GM12865 (cell line): ENCODE measurements at regions not wholly inside any gene's neighbourhood (a gene's known extent, or its start where the extent isn't known, plus 50 kb on each side); places are given as distances from the start of the nearest gene placed in this dataset.

Experiments
- DNase-seq: peaks from one replicate; pipeline ENCODE4 v3.0.0; 2010; ENCODE audit warnings: low read depth
- H3K4me3 ChIP-seq: 2 replicates; pipeline ENCODE4 v1.5.1; 2011; ENCODE audit warnings: mild to moderate bottlenecking, low read depth, low read length, control low read depth
- TF ChIP-seq, protein P1 (sequence below): IDR thresholded peaks from 2 replicates; pipeline ENCODE4 v1.5.1; 2011; ENCODE audit warnings: low read length, control low read depth, low read depth, inconsistent platforms; ENCODE audit not compliant: insufficient read depth; ENCODE audit errors: missing control alignments

DNA sequence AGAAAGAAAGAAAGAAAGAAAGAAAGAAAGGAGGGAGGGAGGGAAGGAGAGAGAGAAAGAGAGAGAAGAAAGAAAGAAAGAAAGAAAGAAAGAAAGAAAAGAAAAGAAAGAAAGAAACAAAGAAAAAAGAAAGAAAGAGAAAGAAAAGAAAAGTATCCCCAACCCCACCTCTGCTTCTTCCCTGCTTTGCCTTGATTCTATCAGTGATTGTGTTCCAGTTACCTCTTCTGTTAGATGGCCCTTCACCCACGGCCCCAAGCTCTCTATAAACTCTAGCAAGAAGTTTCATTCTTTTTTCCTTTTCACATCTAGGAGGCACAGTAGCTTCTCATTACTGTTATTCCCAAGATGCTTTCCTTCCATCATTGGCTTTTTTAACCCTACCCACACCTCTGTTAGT is 1097.5 kb upstream of the ZEB2 start:
- TF ChIP-seq, protein P1, sequence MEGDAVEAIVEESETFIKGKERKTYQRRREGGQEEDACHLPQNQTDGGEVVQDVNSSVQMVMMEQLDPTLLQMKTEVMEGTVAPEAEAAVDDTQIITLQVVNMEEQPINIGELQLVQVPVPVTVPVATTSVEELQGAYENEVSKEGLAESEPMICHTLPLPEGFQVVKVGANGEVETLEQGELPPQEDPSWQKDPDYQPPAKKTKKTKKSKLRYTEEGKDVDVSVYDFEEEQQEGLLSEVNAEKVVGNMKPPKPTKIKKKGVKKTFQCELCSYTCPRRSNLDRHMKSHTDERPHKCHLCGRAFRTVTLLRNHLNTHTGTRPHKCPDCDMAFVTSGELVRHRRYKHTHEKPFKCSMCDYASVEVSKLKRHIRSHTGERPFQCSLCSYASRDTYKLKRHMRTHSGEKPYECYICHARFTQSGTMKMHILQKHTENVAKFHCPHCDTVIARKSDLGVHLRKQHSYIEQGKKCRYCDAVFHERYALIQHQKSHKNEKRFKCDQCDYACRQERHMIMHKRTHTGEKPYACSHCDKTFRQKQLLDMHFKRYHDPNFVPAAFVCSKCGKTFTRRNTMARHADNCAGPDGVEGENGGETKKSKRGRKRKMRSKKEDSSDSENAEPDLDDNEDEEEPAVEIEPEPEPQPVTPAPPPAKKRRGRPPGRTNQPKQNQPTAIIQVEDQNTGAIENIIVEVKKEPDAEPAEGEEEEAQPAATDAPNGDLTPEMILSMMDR = no peak
- DNase-seq = no peak
- H3K4me3 ChIP-seq = no peak overlapping the region

DNA sequence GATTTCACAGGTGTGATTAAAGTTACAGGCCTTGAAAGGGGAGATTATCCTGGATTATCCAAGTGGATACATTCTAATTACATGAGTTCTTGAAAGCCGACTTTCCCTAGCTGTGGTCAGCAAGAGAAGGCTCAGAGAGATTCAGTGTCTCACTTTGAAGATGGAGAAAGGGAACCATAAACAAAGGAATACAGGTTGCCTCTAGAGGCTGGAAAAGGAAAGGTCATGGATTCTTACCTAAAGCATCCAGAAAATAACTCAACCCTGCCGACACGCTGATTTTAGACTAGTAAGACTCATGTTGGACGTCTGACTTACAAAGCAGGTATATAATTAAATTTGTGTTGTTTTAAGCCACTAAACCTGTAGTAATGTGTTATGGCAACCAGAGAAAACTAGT is 1095.7 kb upstream of the ZEB2 start:
- H3K4me3 ChIP-seq = no peak overlapping the region
- TF ChIP-seq, protein P1 = no peak
- no peak for DNase-seq

DNA sequence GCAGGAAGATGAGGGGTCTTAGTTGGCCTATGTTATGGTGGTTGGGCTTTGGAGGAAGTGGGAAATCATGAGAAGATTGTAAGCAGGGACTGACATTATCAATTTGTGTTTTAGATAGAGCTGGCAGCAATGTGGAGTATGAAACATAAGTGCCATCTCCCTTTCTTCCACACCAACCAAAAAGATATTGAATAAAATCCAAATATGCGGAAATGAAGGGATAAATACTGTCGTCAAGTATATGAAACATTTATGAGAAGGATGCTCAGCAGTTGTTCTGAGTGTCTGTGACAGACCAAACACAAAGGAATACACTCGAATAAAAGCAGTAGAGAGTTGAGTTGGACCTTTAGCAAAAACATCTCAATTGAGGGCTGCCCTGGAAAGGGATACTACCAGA is 1090.0 kb upstream of the ZEB2 start:
- DNase-seq = no peak
- TF ChIP-seq, protein P1 = no peak
- no peak overlapping the region for H3K4me3 ChIP-seq

DNA sequence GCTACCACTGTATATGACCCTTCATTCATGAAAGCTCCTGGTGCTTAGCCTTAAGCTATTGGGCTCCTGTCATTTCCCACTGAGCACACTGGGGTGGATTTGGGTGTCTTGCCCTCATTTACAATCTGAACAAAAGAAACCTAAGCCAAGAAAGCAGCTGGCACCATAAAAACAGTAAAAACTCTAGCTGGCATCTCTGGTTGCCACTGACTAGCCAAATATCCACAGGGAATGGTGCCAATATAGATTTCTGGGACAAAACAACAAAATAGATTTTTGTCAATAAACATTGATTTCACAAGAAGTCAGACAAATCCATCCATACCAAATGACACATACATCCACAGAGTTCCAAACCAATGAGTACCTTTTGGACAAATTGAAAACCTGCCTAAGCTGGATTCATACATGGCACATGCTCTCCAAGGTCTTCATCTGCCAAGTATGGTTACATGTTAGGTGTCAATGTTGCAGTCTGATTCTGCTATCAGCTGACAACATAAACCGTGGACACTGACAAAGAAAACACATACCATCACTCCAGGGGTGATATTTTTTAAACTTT is 1081.5 kb upstream of the ZEB2 start:
- H3K4me3 ChIP-seq = no peak overlapping the region
- no peak for DNase-seq
- TF ChIP-seq, protein P1 = no peak

DNA sequence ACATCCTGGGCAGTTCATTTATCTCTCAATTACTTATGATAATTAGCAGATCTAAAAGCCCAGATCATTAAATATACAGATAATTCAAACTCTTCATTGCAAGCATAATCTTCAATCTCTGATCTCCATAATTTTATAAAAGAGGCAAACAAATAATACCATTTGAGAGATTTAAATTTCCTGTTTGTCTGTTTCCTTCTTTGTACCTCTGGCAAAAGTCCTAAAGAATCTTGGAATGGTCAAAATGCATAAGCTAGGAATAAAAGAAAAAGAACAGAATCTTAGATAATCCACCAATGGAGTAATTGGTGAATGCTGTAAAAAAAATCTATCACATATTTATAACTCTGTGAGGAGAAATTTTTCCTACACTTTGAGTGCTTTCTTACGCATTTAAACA is 1080.9 kb upstream of the ZEB2 start:
- no peak for DNase-seq
- TF ChIP-seq, protein P1 = no peak
- no peak overlapping the region for H3K4me3 ChIP-seq

DNA sequence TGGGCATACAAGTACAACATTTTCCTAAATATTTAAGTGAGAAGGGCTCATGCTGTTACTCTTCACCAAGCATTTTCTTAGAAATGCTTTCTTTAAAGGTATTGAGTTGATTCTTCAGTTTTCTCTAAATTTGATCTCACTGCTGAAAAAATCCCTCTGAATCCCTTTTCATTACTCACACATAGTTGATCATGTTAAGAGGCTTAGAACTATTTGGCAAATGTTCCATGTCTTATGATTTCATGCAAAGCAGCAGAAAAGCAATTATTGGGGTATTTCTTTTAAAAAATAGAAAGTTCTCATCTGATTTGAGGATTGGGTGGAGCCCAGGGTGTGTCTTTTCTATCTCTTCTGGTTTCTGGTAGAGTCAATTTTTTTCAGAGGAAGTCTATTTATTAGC is 1079.8 kb upstream of the ZEB2 start:
- TF ChIP-seq, protein P1 = no peak
- no peak overlapping the region for H3K4me3 ChIP-seq
- DNase-seq = no peak

DNA sequence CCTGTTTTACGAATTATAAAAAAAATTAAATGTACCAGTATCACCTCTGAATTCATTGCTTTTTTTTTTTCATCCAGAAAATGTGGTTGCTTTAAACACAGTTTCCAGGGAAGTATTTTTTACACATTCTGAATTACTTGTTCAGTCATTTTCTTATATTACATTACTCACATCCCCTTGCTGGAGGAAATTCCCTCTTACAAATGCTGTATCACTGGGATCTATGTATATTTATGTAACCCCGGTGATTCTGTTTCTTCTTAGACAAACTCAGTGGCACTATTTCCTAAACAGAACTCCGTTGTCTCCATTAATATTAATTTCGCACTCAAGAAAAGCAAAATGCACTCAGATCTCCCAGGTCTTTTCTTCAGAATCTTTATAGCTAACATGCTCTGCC is 1078.5 kb upstream of the ZEB2 start:
- TF ChIP-seq, protein P1 = no peak
- H3K4me3 ChIP-seq = no peak overlapping the region
- DNase-seq = no peak
